ENCODE measurements at regions not wholly inside any gene's neighbourhood (a gene's known extent, or its start where the extent isn't known, plus 50 kb on each side); places are given as distances from the start of the nearest gene placed in this dataset.

GRCh38 chr12:114501474-114501807, 95.5 kb upstream of the TBX5 start:
- Histone ChIP-seq H3K27ac (ENCODE audit: low read length) (no peak overlapping the region), H3K9me3 (ENCODE audit: control insufficient read depth, insufficient read depth, low read length) (no peaks in the 10 kb centered on the region), H3K36me3 (ENCODE audit: control insufficient read depth, insufficient read depth, low read length) (no peaks in the 10 kb centered on the region), H3K27me3 (ENCODE audit: control insufficient read depth, insufficient read depth, low read length) (peaks cover 3% of the 10 kb centered on the region), H3K4me1 (ENCODE audit: control insufficient read depth, insufficient read depth, low read length) (no peaks in the 10 kb centered on the region), H3K4me3 (ENCODE audit: low read length) (no peak overlapping the region)
- Mint-ChIP-seq H3K9me3 (no peaks in the 10 kb centered on the region), H3K4me1 (no peaks in the 10 kb centered on the region), H3K27me3 (ENCODE audit: low read depth in 2 of 2) (peaks cover 26 to 34% of the 10 kb centered on the region in 2 donors), H3K27ac (no peak overlapping the region), H3K36me3 (no peaks in the 10 kb centered on the region), H3K4me3 (no peak overlapping the region)
- DNase-seq, result no peak
- WGBS (ENCODE audit: insufficient coverage), result 22% methylated on average over 3 of the region's 7 CpGs
- intact Hi-C loops (cut with micrococcal nuclease), result no loop called here
- ATAC-seq, result no peak
- no peak for TF ChIP-seq CTCF (IDR thresholded peaks at IDR 0.05)

- peaks cover 23 to 34% of the 10 kb centered on the region in 2 donors for H3K27me3 Mint-ChIP-seq (ENCODE audit: low read depth in 2 of 2)
- Histone ChIP-seq H3K4me1 (ENCODE audit: control insufficient read depth, insufficient read depth, low read length) (no peaks in the 10 kb centered on the region), H3K27ac (ENCODE audit: low read length) (no peak overlapping the region), H3K9me3 (ENCODE audit: control insufficient read depth, insufficient read depth, low read length) (no peaks in the 10 kb centered on the region), H3K27me3 (ENCODE audit: control insufficient read depth, insufficient read depth, low read length) (peaks cover 3% of the 10 kb centered on the region), H3K36me3 (ENCODE audit: control insufficient read depth, insufficient read depth, low read length) (no peaks in the 10 kb centered on the region), H3K4me3 (ENCODE audit: low read length) (no peak overlapping the region)
- ATAC-seq (no peak), DNase-seq (no peak)
- TF ChIP-seq CTCF (IDR thresholded peaks at IDR 0.05), result no peak
- H3K4me1 Mint-ChIP-seq, result no peaks in the 10 kb centered on the region
- no peak overlapping the region for H3K27ac Mint-ChIP-seq
- H3K36me3 Mint-ChIP-seq, result no peaks in the 10 kb centered on the region
- 6% methylated on average over 19 of the region's 20 CpGs for WGBS (ENCODE audit: insufficient coverage)
- no peak overlapping the region for H3K4me3 Mint-ChIP-seq
- H3K9me3 Mint-ChIP-seq, result no peaks in the 10 kb centered on the region
- intact Hi-C loops (cut with micrococcal nuclease), result no loop called here
These were observed 95.0 kb upstream of the TBX5 start for GRCh38 chr12:114500775-114501473.

- no peak overlapping the region for H3K4me3 Mint-ChIP-seq
- no peaks in the 10 kb centered on the region for H3K9me3 ChIP-seq (ENCODE audit: control insufficient read depth, insufficient read depth, low read length)
- H3K27ac ChIP-seq (ENCODE audit: low read length), result no peak overlapping the region
- peaks cover 3% of the 10 kb centered on the region for H3K27me3 ChIP-seq (ENCODE audit: control insufficient read depth, insufficient read depth, low read length)
- no peaks in the 10 kb centered on the region for H3K9me3 Mint-ChIP-seq
- H3K27me3 Mint-ChIP-seq (ENCODE audit: low read depth in 2 of 2), result peaks cover 21 to 34% of the 10 kb centered on the region in 2 donors
- 45% methylated on average over 2 of the region's 2 CpGs for WGBS (ENCODE audit: insufficient coverage)
- no peak overlapping the region for H3K4me3 ChIP-seq (ENCODE audit: low read length)
- no peak for ATAC-seq
- no peaks in the 10 kb centered on the region for H3K4me1 Mint-ChIP-seq
- intact Hi-C loops (cut with micrococcal nuclease), result no loop called here
- no peaks in the 10 kb centered on the region for H3K36me3 Mint-ChIP-seq
- TF ChIP-seq CTCF (IDR thresholded peaks at IDR 0.05), result no peak
- no peak overlapping the region for H3K27ac Mint-ChIP-seq
- DNase-seq, result no peak
- H3K36me3 ChIP-seq (ENCODE audit: control insufficient read depth, insufficient read depth, low read length), result no peaks in the 10 kb centered on the region
- H3K4me1 ChIP-seq (ENCODE audit: control insufficient read depth, insufficient read depth, low read length), result no peaks in the 10 kb centered on the region
These were observed 94.2 kb upstream of the TBX5 start for GRCh38 chr12:114500131-114500530.

- Histone ChIP-seq H3K4me3 (ENCODE audit: low read length) (no peak overlapping the region), H3K27ac (ENCODE audit: low read length) (no peak overlapping the region), H3K27me3 (ENCODE audit: control insufficient read depth, insufficient read depth, low read length) (peaks cover 3% of the 10 kb centered on the region), H3K4me1 (ENCODE audit: control insufficient read depth, insufficient read depth, low read length) (no peaks in the 10 kb centered on the region), H3K36me3 (ENCODE audit: control insufficient read depth, insufficient read depth, low read length) (no peaks in the 10 kb centered on the region), H3K9me3 (ENCODE audit: control insufficient read depth, insufficient read depth, low read length) (no peaks in the 10 kb centered on the region)
- no peak for DNase-seq
- Mint-ChIP-seq H3K27ac (no peak overlapping the region), H3K9me3 (no peaks in the 10 kb centered on the region), H3K36me3 (no peaks in the 10 kb centered on the region), H3K27me3 (ENCODE audit: low read depth in 2 of 2) (peaks cover 19 to 34% of the 10 kb centered on the region in 2 donors), H3K4me3 (no peak overlapping the region), H3K4me1 (no peaks in the 10 kb centered on the region)
- 71% methylated on average over 4 of the region's 5 CpGs for WGBS (ENCODE audit: insufficient coverage)
- no peak for TF ChIP-seq CTCF (IDR thresholded peaks at IDR 0.05)
- no peak for ATAC-seq
- intact Hi-C loops (cut with micrococcal nuclease), result no loop called here
These were observed 93.4 kb upstream of the TBX5 start for GRCh38 chr12:114499338-114499737.
